GM19238 (cell line): ENCODE measurements at regions not wholly inside any gene's neighbourhood (a gene's known extent, or its start where the extent isn't known, plus 50 kb on each side); places are given as distances from the start of the nearest gene placed in this dataset.
"Not testable (repeated sequence)": the region's sequence is repeated elsewhere in the genome, so short reads cannot be mapped to it uniquely, and the experiment has no call there.

Experiments used
- DNase-seq: peaks from one replicate; pipeline ENCODE4 v3.0.0; 2011; ENCODE audit warnings: low spot score; ENCODE audit not compliant: insufficient read length

GRCh38 chr2:194700726-194701125, 956.3 kb upstream of the SLC39A10 start:
- no peak for DNase-seq

- no peak for DNase-seq
These were observed 956.9 kb upstream of the SLC39A10 start for GRCh38 chr2:194700116-194700515.

GRCh38 chr2:194698012-194698411, 959.0 kb upstream of the SLC39A10 start:
- DNase-seq: no peak

- no peak for DNase-seq
These were observed 959.6 kb upstream of the SLC39A10 start for GRCh38 chr2:194697439-194697838.

GRCh38 chr2:194696690-194697089, 960.3 kb upstream of the SLC39A10 start:
- no peak for DNase-seq

- DNase-seq: no peak
These were observed 970.5 kb upstream of the SLC39A10 start for GRCh38 chr2:194686569-194686968.

GRCh38 chr2:194674043-194674442, 983.0 kb upstream of the SLC39A10 start:
- DNase-seq: no peak

- no peak for DNase-seq
These were observed 984.0 kb upstream of the SLC39A10 start for GRCh38 chr2:194672994-194673393.

GRCh38 chr2:194661431-194661830, 995.6 kb upstream of the SLC39A10 start:
- DNase-seq: no peak

- DNase-seq: not testable (repeated sequence)
These were observed 1018.0 kb upstream of the SLC39A10 start for GRCh38 chr2:194639057-194639456.

- DNase-seq: no peak
These were observed 1035.1 kb upstream of the SLC39A10 start for GRCh38 chr2:194621945-194622344.

- no peak for DNase-seq
These were observed 1037.7 kb upstream of the SLC39A10 start for GRCh38 chr2:194619366-194619765.

GRCh38 chr2:194618432-194618831, 1038.6 kb upstream of the SLC39A10 start:
- no peak for DNase-seq

- DNase-seq: no peak
These were observed 1040.7 kb upstream of the SLC39A10 start for GRCh38 chr2:194616334-194616733.

- no peak for DNase-seq
These were observed 1046.7 kb upstream of the SLC39A10 start for GRCh38 chr2:194610297-194610696.

GRCh38 chr2:194603429-194603828, 1053.6 kb upstream of the SLC39A10 start:
- no peak for DNase-seq

GRCh38 chr2:194602750-194603149, 1054.3 kb upstream of the SLC39A10 start:
- no peak for DNase-seq

GRCh38 chr2:194591192-194591591, 1065.8 kb upstream of the SLC39A10 start:
- DNase-seq: no peak

GRCh38 chr2:194587739-194588270, 1069.2 kb upstream of the SLC39A10 start:
- no peak for DNase-seq

- DNase-seq: no peak
These were observed 1089.4 kb upstream of the SLC39A10 start for GRCh38 chr2:194567661-194568017.

GRCh38 chr2:194566907-194567660, 1089.9 kb upstream of the SLC39A10 start:
- no peak for DNase-seq

- DNase-seq: no peak
These were observed 1092.6 kb upstream of the SLC39A10 start for GRCh38 chr2:194564422-194564821.

- no peak for DNase-seq
These were observed 1094.7 kb upstream of the SLC39A10 start for GRCh38 chr2:194562329-194562728.
